A549 (cell line): ENCODE measurements at regions not wholly inside any gene's neighbourhood (a gene's known extent, or its start where the extent isn't known, plus 50 kb on each side); places are given as distances from the start of the nearest gene placed in this dataset.

Experiments used
- ATAC-seq, 2 experiments: fragments of 200-7000 bp in 1 of 2; fragments of >200 bp in 1 of 2; cut with Nextera tagmentation in 1 of 2; cut with Tn5 transposase in 1 of 2; 3 replicates each; pipeline versions ENCODE4 v1.8.0 to v1.9.1; 2018 to 2020; ENCODE audit warnings: mild to moderate bottlenecking in 1 of 2, moderate library complexity in 1 of 2
- CTCF ChIA-PET: fragments of 300-600 bp; sonication (Branson Sonifier 250); formaldehyde crosslinking; extraction: SDS; loops from one replicate; lab custom pipeline; 2021; ENCODE audit warnings: antibody characterized with exemption, inconsistent platforms; lab: Yijun Ruan, JAX
- POLR2A ChIA-PET: fragments of 350-600 bp; formaldehyde crosslinking; extraction: SDS; loops from one replicate; lab custom pipeline; 2021; ENCODE audit warnings: antibody characterized with exemption, inconsistent platforms; lab: Yijun Ruan, JAX
- DNase-seq, 2 experiments: peaks; one replicate each; pipeline versions ENCODE4 v3.0.0 to v3.0.0-alpha.2; 2011 to 2016; ENCODE audit warnings: low read depth in 1 of 2, low spot score in 1 of 2
- FAIRE-seq: peaks from 2 replicates; lab custom pipeline; 2011; peaks lifted over from hg19 to GRCh38; lab: Jason Lieb, UNC
- H3K27ac ChIP-seq, 2 experiments: fragments of >200 bp; sonication (Bioruptor Twin); formaldehyde crosslinking; 3 replicates each; pipeline ENCODE4 v1.5.1; 2016 to 2017
- H3K4me1 ChIP-seq: fragments of >200 bp; sonication (Bioruptor Twin); formaldehyde crosslinking; 3 replicates; pipeline ENCODE4 v1.6.1; 2016
- H3K4me2 ChIP-seq: fragments of >200 bp; sonication (Bioruptor Twin); formaldehyde crosslinking; 3 replicates; pipeline ENCODE4 v1.6.1; 2016
- H3K4me3 ChIP-seq: fragments of >200 bp; sonication (Bioruptor Twin); formaldehyde crosslinking; 3 replicates; pipeline ENCODE4 v1.5.1; 2016
- H3K9me3 ChIP-seq: fragments of >200 bp; sonication (Bioruptor Twin); formaldehyde crosslinking; 3 replicates; pipeline ENCODE4 v1.6.1; 2016
- CBX8 ChIP-seq: fragments of 200-600 bp; sonication (generic); IDR thresholded peaks from 2 replicates; pipeline ENCODE4 v1.6.1; 2016
- CEBPB ChIP-seq, 2 experiments: fragments of >200 bp in 1 of 2; sonication (Bioruptor Twin) in 1 of 2; formaldehyde crosslinking in 1 of 2; IDR thresholded peaks; 2 replicates each; pipeline ENCODE4 v1.6.1; 2012 to 2016
- CHD2 ChIP-seq: fragments of 150-350 bp; IDR thresholded peaks from 2 replicates; pipeline ENCODE4 v1.6.1; 2014; ENCODE audit warnings: low read length; ENCODE audit not compliant: partially characterized antibody
- CHD4 ChIP-seq: fragments of 200-600 bp; sonication (generic); IDR thresholded peaks from 2 replicates; pipeline ENCODE4 v1.6.1; 2016; ENCODE audit warnings: antibody characterized with exemption, mild to moderate bottlenecking, borderline replicate concordance
- FOXS1 ChIP-seq: fragments of 250-450 bp; sonication (Bioruptor Pico); IDR thresholded peaks from 2 replicates; pipeline ENCODE4 v1.5.0; 2020; ENCODE audit warnings: mild to moderate bottlenecking, moderate library complexity
- HDAC2 ChIP-seq: fragments of 200-600 bp; sonication (generic); IDR thresholded peaks from 2 replicates; pipeline ENCODE4 v1.6.1; 2016
- HEYL ChIP-seq: fragments of 250-450 bp; sonication (Bioruptor Pico); IDR thresholded peaks from 2 replicates; pipeline ENCODE4 v1.8.0; 2021; ENCODE audit warnings: mild to moderate bottlenecking, moderate library complexity
- KDM5A ChIP-seq: fragments of 200-600 bp; sonication (generic); IDR thresholded peaks from 2 replicates; pipeline ENCODE4 v1.6.1; 2016; ENCODE audit warnings: antibody characterized with exemption, mild to moderate bottlenecking
- MAFK ChIP-seq: fragments of 450-650 bp; IDR thresholded peaks from 2 replicates; pipeline ENCODE4 v1.6.1; 2014; ENCODE audit not compliant: partially characterized antibody
- NFE2L2 ChIP-seq: fragments of 150-350 bp; conservative IDR thresholded peaks from 2 replicates; pipeline ENCODE4 v1.6.1; 2014; ENCODE audit warnings: low read length
- TP53 ChIP-seq: fragments of 250-450 bp; sonication (Bioruptor Pico); IDR thresholded peaks from 2 replicates; pipeline ENCODE4 v1.5.0; 2021; ENCODE audit warnings: mild to moderate bottlenecking, moderate library complexity
- WGBS: methylation state at CpG from one replicate; pipeline ENCODE4 v1.1.6; 2017; ENCODE audit errors: missing lambda C conversion rate; 5-methylcytosine and 5-hydroxymethylcytosine counted together
- TF ChIP-seq, protein P1 (sequence below): fragments of >200 bp; sonication (Bioruptor Twin); formaldehyde crosslinking; IDR thresholded peaks from 3 replicates; pipeline ENCODE4 v1.5.1; 2016
- TF ChIP-seq, protein P2 (sequence below): fragments of 250-450 bp; sonication (Bioruptor Pico); IDR thresholded peaks from 2 replicates; pipeline ENCODE4 v1.5.0; 2021; ENCODE audit warnings: mild to moderate bottlenecking, moderate library complexity, borderline replicate concordance
- TF ChIP-seq, protein P3 (sequence below): fragments of 450-650 bp; IDR thresholded peaks from 2 replicates; pipeline ENCODE4 v1.6.1; 2014; ENCODE audit warnings: antibody characterized with exemption
- TF ChIP-seq, protein P4 (sequence below): fragments of 250-450 bp; sonication (Bioruptor Pico); IDR thresholded peaks from 2 replicates; pipeline ENCODE4 v1.5.0; 2020; ENCODE audit warnings: low read depth, mild to moderate bottlenecking, moderate library complexity

- TF ChIP-seq KDM5A, result no peak
- TF ChIP-seq HEYL, result no peak
- no peak for TF ChIP-seq CBX8
Measured at GRCh38 chr6:139922236-139922635, 547.8 kb upstream of the CITED2 start (continued).

DNA sequence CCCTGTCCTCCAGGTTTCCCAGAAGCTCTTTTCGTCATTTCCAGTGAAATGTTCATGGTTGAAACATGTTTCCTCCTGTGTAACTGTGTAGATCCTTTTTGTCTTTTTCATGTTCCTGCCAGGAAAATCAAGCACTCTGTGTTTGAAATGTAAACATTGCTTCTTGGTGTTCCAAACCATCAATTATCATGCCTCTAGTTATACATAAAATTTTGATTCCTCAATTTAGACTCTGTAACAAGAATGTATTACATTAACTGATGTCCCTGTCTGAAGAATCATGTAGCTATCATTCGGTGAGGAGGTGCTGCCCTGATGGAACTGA, 546.3 kb upstream of the CITED2 start:
- CTCF ChIA-PET, result no interaction called here
- Histone ChIP-seq H3K4me1 (no peaks in the 10 kb centered on the region), H3K4me2 (no peak overlapping the region), H3K9me3 (no peaks in the 10 kb centered on the region), H3K27ac (no peak overlapping the region), H3K4me3 (no peak overlapping the region)
- TF ChIP-seq, protein P1, sequence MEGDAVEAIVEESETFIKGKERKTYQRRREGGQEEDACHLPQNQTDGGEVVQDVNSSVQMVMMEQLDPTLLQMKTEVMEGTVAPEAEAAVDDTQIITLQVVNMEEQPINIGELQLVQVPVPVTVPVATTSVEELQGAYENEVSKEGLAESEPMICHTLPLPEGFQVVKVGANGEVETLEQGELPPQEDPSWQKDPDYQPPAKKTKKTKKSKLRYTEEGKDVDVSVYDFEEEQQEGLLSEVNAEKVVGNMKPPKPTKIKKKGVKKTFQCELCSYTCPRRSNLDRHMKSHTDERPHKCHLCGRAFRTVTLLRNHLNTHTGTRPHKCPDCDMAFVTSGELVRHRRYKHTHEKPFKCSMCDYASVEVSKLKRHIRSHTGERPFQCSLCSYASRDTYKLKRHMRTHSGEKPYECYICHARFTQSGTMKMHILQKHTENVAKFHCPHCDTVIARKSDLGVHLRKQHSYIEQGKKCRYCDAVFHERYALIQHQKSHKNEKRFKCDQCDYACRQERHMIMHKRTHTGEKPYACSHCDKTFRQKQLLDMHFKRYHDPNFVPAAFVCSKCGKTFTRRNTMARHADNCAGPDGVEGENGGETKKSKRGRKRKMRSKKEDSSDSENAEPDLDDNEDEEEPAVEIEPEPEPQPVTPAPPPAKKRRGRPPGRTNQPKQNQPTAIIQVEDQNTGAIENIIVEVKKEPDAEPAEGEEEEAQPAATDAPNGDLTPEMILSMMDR, result no peak
- TF ChIP-seq, protein P2, sequence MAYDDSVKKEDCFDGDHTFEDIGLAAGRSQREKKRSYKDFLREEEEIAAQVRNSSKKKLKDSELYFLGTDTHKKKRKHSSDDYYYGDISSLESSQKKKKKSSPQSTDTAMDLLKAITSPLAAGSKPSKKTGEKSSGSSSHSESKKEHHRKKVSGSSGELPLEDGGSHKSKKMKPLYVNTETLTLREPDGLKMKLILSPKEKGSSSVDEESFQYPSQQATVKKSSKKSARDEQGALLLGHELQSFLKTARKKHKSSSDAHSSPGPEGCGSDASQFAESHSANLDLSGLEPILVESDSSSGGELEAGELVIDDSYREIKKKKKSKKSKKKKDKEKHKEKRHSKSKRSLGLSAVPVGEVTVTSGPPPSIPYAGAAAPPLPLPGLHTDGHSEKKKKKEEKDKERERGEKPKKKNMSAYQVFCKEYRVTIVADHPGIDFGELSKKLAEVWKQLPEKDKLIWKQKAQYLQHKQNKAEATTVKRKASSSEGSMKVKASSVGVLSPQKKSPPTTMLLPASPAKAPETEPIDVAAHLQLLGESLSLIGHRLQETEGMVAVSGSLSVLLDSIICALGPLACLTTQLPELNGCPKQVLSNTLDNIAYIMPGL (CRISPR knock-in tag), result no peak
- no peak for TF ChIP-seq NFE2L2
- TF ChIP-seq, protein P3, sequence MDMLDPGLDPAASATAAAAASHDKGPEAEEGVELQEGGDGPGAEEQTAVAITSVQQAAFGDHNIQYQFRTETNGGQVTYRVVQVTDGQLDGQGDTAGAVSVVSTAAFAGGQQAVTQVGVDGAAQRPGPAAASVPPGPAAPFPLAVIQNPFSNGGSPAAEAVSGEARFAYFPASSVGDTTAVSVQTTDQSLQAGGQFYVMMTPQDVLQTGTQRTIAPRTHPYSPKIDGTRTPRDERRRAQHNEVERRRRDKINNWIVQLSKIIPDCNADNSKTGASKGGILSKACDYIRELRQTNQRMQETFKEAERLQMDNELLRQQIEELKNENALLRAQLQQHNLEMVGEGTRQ, result no peak
- TF ChIP-seq FOXS1 (CRISPR knock-in tag), result no peak
- TF ChIP-seq, protein P4, sequence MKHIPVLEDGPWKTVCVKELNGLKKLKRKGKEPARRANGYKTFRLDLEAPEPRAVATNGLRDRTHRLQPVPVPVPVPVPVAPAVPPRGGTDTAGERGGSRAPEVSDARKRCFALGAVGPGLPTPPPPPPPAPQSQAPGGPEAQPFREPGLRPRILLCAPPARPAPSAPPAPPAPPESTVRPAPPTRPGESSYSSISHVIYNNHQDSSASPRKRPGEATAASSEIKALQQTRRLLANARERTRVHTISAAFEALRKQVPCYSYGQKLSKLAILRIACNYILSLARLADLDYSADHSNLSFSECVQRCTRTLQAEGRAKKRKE, result no peak
- no peak for TF ChIP-seq CHD2
- TF ChIP-seq CEBPB (IDR thresholded peaks at IDR 0.05), result no peak
- no peak for TF ChIP-seq HDAC2
- WGBS, result 26% methylated on average over 2 of the region's 2 CpGs
- DNase-seq (no peak), FAIRE-seq (no peak), ATAC-seq (no peak)
- POLR2A ChIA-PET, result no interaction called here

GRCh38 chr6:139920027-139920775, 545.8 kb upstream of the CITED2 start:
- H3K4me2 ChIP-seq, result no peak overlapping the region
- POLR2A ChIA-PET, result no interaction called here
- no peak for ATAC-seq
- TF ChIP-seq CEBPB (IDR thresholded peaks at IDR 0.05) (no peak), TP53 (CRISPR knock-in tag) (no peak), MAFK (no peak), HEYL (no peak), CHD4 (no peak)
- TF ChIP-seq, protein P4, result no peak
- TF ChIP-seq, all 56 proteins: peak for 0
- DNase-seq, result no peak
- FAIRE-seq, result no peak
- Histone ChIP-seq H3K4me3 (no peak overlapping the region), H3K27ac (no peak overlapping the region), H3K9me3 (no peaks in the 10 kb centered on the region), H3K4me1 (no peaks in the 10 kb centered on the region)
- CTCF ChIA-PET, result no interaction called here
- WGBS, result 71% methylated on average over 7 of the region's 7 CpGs
